ENCODE measurements at regions not wholly inside any gene's neighbourhood (a gene's known extent, or its start where the extent isn't known, plus 50 kb on each side); places are given as distances from the start of the nearest gene placed in this dataset.
"Not testable (repeated sequence)": the region's sequence is repeated elsewhere in the genome, so short reads cannot be mapped to it uniquely, and the experiment has no call there.

GRCh38 chr2:94598075-94598713, 273.0 kb upstream of the TEKT4 start:
- TF ChIP-seq, protein P1, sequence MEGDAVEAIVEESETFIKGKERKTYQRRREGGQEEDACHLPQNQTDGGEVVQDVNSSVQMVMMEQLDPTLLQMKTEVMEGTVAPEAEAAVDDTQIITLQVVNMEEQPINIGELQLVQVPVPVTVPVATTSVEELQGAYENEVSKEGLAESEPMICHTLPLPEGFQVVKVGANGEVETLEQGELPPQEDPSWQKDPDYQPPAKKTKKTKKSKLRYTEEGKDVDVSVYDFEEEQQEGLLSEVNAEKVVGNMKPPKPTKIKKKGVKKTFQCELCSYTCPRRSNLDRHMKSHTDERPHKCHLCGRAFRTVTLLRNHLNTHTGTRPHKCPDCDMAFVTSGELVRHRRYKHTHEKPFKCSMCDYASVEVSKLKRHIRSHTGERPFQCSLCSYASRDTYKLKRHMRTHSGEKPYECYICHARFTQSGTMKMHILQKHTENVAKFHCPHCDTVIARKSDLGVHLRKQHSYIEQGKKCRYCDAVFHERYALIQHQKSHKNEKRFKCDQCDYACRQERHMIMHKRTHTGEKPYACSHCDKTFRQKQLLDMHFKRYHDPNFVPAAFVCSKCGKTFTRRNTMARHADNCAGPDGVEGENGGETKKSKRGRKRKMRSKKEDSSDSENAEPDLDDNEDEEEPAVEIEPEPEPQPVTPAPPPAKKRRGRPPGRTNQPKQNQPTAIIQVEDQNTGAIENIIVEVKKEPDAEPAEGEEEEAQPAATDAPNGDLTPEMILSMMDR (IDR thresholded peaks at IDR 0.05), result not testable (repeated sequence)
- not testable (repeated sequence) for TF ChIP-seq POLR2A (IDR thresholded peaks at IDR 0.05)

All from suprapubic skin (tissue), 3 donors.